Nucleus accumbens (tissue), 56 donors: ENCODE measurements at regions not wholly inside any gene's neighbourhood (a gene's known extent, or its start where the extent isn't known, plus 50 kb on each side); places are given as distances from the start of the nearest gene placed in this dataset.

Experiments used
- DNase-seq, 56 donors: peaks; one replicate each; lab custom pipeline; 2025; lab: John Stamatoyannopoulos, UW

- DNase-seq = peak in 6 of 56 donors; percentile 0 to 12 (median 8)
These were observed 561.0 kb upstream of the KLF12 start for GRCh38 chr13:74695021-74695800.

GRCh38 chr13:74687442-74688182 lies 553.4 kb upstream of the KLF12 start:
- DNase-seq = no peak

- no peak for DNase-seq
These were observed 549.2 kb upstream of the KLF12 start for GRCh38 chr13:74683411-74683810.

- DNase-seq = no peak
These were observed 548.5 kb upstream of the KLF12 start for GRCh38 chr13:74682746-74683145.

GRCh38 chr13:74681891-74682290 lies 547.7 kb upstream of the KLF12 start:
- DNase-seq = no peak

GRCh38 chr13:74678308-74678965 lies 544.2 kb upstream of the KLF12 start:
- no peak for DNase-seq

GRCh38 chr13:74675972-74676371 lies 541.8 kb upstream of the KLF12 start:
- DNase-seq = no peak

GRCh38 chr13:74675182-74675581 lies 541.0 kb upstream of the KLF12 start:
- DNase-seq = no peak

- no peak for DNase-seq
These were observed 540.5 kb upstream of the KLF12 start for GRCh38 chr13:74674720-74675119.

GRCh38 chr13:74669149-74669548 lies 534.9 kb upstream of the KLF12 start:
- no peak for DNase-seq

- DNase-seq = no peak
These were observed 533.5 kb upstream of the KLF12 start for GRCh38 chr13:74667656-74668203.

- DNase-seq = peak in 1 of 56 donors; percentile 0
These were observed 528.7 kb upstream of the KLF12 start for GRCh38 chr13:74662905-74663304.

GRCh38 chr13:74661851-74662250 lies 527.6 kb upstream of the KLF12 start:
- DNase-seq = no peak

- DNase-seq = no peak
These were observed 523.6 kb upstream of the KLF12 start for GRCh38 chr13:74657765-74658164.

- DNase-seq = no peak
These were observed 516.9 kb upstream of the KLF12 start for GRCh38 chr13:74651121-74651520.

- DNase-seq = no peak
These were observed 513.8 kb upstream of the KLF12 start for GRCh38 chr13:74647991-74648390.

- no peak for DNase-seq
These were observed 513.0 kb upstream of the KLF12 start for GRCh38 chr13:74647211-74647610.

- DNase-seq = no peak
These were observed 511.9 kb upstream of the KLF12 start for GRCh38 chr13:74646091-74646490.

GRCh38 chr13:74645586-74645985 lies 511.4 kb upstream of the KLF12 start:
- no peak for DNase-seq

- no peak for DNase-seq
These were observed 510.0 kb upstream of the KLF12 start for GRCh38 chr13:74644229-74644628.

GRCh38 chr13:74641586-74641985 lies 507.4 kb upstream of the KLF12 start:
- DNase-seq = no peak
